H1 (cell line): ENCODE measurements at regions not wholly inside any gene's neighbourhood (a gene's known extent, or its start where the extent isn't known, plus 50 kb on each side); places are given as distances from the start of the nearest gene placed in this dataset.

Experiments
- CTCF ChIA-PET: fragments of 300-600 bp; sonication (Branson Sonifier 250); formaldehyde crosslinking; loops from one replicate; lab custom pipeline; 2021; ENCODE audit not compliant: partially characterized antibody; lab: Charles Lee
- POLR2A ChIA-PET: fragments of 300-600 bp; sonication (Branson Sonifier 250); formaldehyde crosslinking; loops from one replicate; lab custom pipeline; 2021; ENCODE audit warnings: inconsistent platforms; ENCODE audit not compliant: partially characterized antibody; lab: Charles Lee
- DNase-seq, 2 experiments: peaks; one replicate each; pipeline versions ENCODE4 v3.0.0 to v3.0.0-alpha.2; 2010 to 2022; ENCODE audit warnings: low spot score in 2 of 2, low read depth in 1 of 2, mixed read lengths in 1 of 2
- FAIRE-seq: peaks from 2 replicates; lab custom pipeline; 2011; peaks lifted over from hg19 to GRCh38; lab: Jason Lieb, UNC
- H2AFZ ChIP-seq: 2 replicates; pipeline ENCODE4 v1.8.1; 2012; ENCODE audit warnings: low read length, inconsistent platforms
- H2AK5ac ChIP-seq: 2 replicates; pipeline ENCODE4 v1.6.1; 2013; ENCODE audit warnings: low read depth, low read length
- H2BK120ac ChIP-seq: replicated peaks from 2 replicates; pipeline ENCODE3; 2013; ENCODE audit warnings: low read depth, low read length, inconsistent platforms
- H2BK12ac ChIP-seq: 2 replicates; pipeline ENCODE4 v1.6.1; 2013; ENCODE audit warnings: low read depth, low read length
- H2BK15ac ChIP-seq: 2 replicates; pipeline ENCODE4 v1.6.1; 2013; ENCODE audit warnings: low read length
- H2BK20ac ChIP-seq: 2 replicates; pipeline ENCODE4 v1.6.1; 2013; ENCODE audit warnings: low read length
- H2BK5ac ChIP-seq: 2 replicates; pipeline ENCODE4 v1.6.1; 2013; ENCODE audit warnings: low read depth, low read length
- H3K14ac ChIP-seq: 2 replicates; pipeline ENCODE4 v1.6.1; 2013; ENCODE audit warnings: inconsistent platforms; ENCODE audit not compliant: insufficient read length
- H3K18ac ChIP-seq: 2 replicates; pipeline ENCODE4 v1.6.1; 2013; ENCODE audit warnings: low read length; ENCODE audit errors: extremely low read depth
- H3K23ac ChIP-seq: 2 replicates; pipeline ENCODE4 v1.6.1; 2013; ENCODE audit warnings: inconsistent platforms; ENCODE audit not compliant: insufficient read length
- H3K23me2 ChIP-seq: 2 replicates; pipeline ENCODE4 v1.6.1; 2013; ENCODE audit warnings: low read depth, low read length
- H3K27ac ChIP-seq: 2 replicates; pipeline ENCODE4 v1.6.1; 2011; ENCODE audit warnings: low read depth, low read length, inconsistent platforms
- H3K27me3 ChIP-seq, 4 experiments: replicated peaks in 1 of 4; 1 replicate in 1 of 4; 2 replicates in 3 of 4; pipeline versions ENCODE4 v1.6.1 to v1.8.1; 2011 to 2013; ENCODE audit warnings: low read length in 3 of 4, mild to moderate bottlenecking in 3 of 4, inconsistent platforms in 2 of 4, mixed read lengths in 2 of 4, moderate library complexity in 1 of 4; ENCODE audit not compliant: control insufficient read depth in 3 of 4, insufficient read depth in 3 of 4; ENCODE audit errors: extremely low read depth in 1 of 4
- H3K36me3 ChIP-seq, 4 experiments: 2 replicates each; pipeline versions ENCODE4 v1.6.1 to v1.8.1; 2011 to 2013; ENCODE audit warnings: mild to moderate bottlenecking in 4 of 4, low read length in 3 of 4, moderate library complexity in 2 of 4, control low read depth in 1 of 4, inconsistent platforms in 1 of 4; ENCODE audit not compliant: insufficient read depth in 4 of 4, control insufficient read depth in 2 of 4
- H3K4ac ChIP-seq: replicated peaks from 2 replicates; pipeline ENCODE3; 2013; ENCODE audit warnings: low read length, low read depth, mixed read lengths, inconsistent platforms; ENCODE audit not compliant: insufficient read length
- H3K4me1 ChIP-seq, 4 experiments: replicated peaks in 1 of 4; 1 replicate in 1 of 4; 2 replicates in 3 of 4; pipeline versions ENCODE4 v1.6.1 to v1.8.1; 2011 to 2013; ENCODE audit warnings: low read length in 3 of 4, inconsistent platforms in 2 of 4, mixed read lengths in 1 of 4; ENCODE audit not compliant: insufficient read depth in 4 of 4, control insufficient read depth in 3 of 4
- H3K4me2 ChIP-seq, 2 experiments: 2 replicates each; pipeline versions ENCODE4 v1.6.1 to v1.8.1; 2011 to 2013; ENCODE audit warnings: low read depth in 2 of 2, low read length in 2 of 2, control low read depth in 1 of 2, inconsistent platforms in 1 of 2, mild to moderate bottlenecking in 1 of 2; ENCODE audit not compliant: insufficient read depth in 1 of 2
- H3K4me3 ChIP-seq, 4 experiments: fragments of 200-600, 300-600 bp in 1 of 4; sonication (generic), shearing (Covaris generic), sonication (Bioruptor Twin) in 1 of 4; 2 replicates each; pipeline versions ENCODE4 v1.5.1 to v1.8.1; 2011 to 2016; ENCODE audit warnings: low read length in 4 of 4, low read depth in 3 of 4, control low read depth in 2 of 4, inconsistent platforms in 2 of 4, mild to moderate bottlenecking in 2 of 4, mixed read lengths in 1 of 4, moderate library complexity in 1 of 4; ENCODE audit not compliant: insufficient read depth in 2 of 4; ENCODE audit errors: extremely low read depth in 1 of 4
- H3K56ac ChIP-seq: replicated peaks from 2 replicates; pipeline ENCODE3; 2013; ENCODE audit warnings: low read depth, mild to moderate bottlenecking, mixed read lengths, low read length, inconsistent platforms; ENCODE audit not compliant: insufficient read length
- H3K79me1 ChIP-seq: 2 replicates; pipeline ENCODE4 v1.6.1; 2013; ENCODE audit warnings: low read depth, low read length, control low read depth
- H3K79me2 ChIP-seq, 2 experiments: 2 replicates each; pipeline versions ENCODE4 v1.6.1 to v1.8.1; 2012 to 2013; ENCODE audit warnings: low read length in 2 of 2, mild to moderate bottlenecking in 2 of 2, inconsistent platforms in 1 of 2; ENCODE audit not compliant: insufficient read depth in 2 of 2, control insufficient read depth in 1 of 2
- H3K9ac ChIP-seq, 4 experiments: replicated peaks in 1 of 4; 1 replicate in 1 of 4; 2 replicates in 3 of 4; pipeline versions ENCODE4 v1.6.1 to v1.8.1; 2011 to 2013; ENCODE audit warnings: low read depth in 3 of 4, low read length in 3 of 4, control low read depth in 2 of 4, mild to moderate bottlenecking in 2 of 4, moderate library complexity in 2 of 4, inconsistent platforms in 1 of 4; ENCODE audit errors: extremely low read depth in 1 of 4
- H3K9me3 ChIP-seq, 2 experiments: 2 replicates each; pipeline versions ENCODE4 v1.6.1 to v1.8.1; 2012 to 2013; ENCODE audit warnings: mild to moderate bottlenecking in 2 of 2, moderate library complexity in 2 of 2, control low read depth in 1 of 2, inconsistent platforms in 1 of 2, low read depth in 1 of 2, low read length in 1 of 2, mixed read lengths in 1 of 2; ENCODE audit not compliant: insufficient read depth in 2 of 2
- H4K20me1 ChIP-seq, 2 experiments: replicated peaks in 1 of 2; 2 replicates each; pipeline versions ENCODE3 to v1.8.1; 2011 to 2013; ENCODE audit warnings: inconsistent platforms in 2 of 2, low read length in 2 of 2, mild to moderate bottlenecking in 1 of 2; ENCODE audit not compliant: insufficient read depth in 2 of 2, control insufficient read depth in 1 of 2
- H4K5ac ChIP-seq: 2 replicates; pipeline ENCODE4 v1.6.1; 2013; ENCODE audit warnings: low read length, low read depth, mixed read lengths, inconsistent platforms; ENCODE audit not compliant: insufficient read length
- H4K8ac ChIP-seq: 2 replicates; pipeline ENCODE4 v1.8.0; 2013; ENCODE audit warnings: mild to moderate bottlenecking, moderate library complexity, low read length, inconsistent platforms; ENCODE audit not compliant: insufficient read depth; ENCODE audit errors: extremely low read depth
- H4K91ac ChIP-seq: replicated peaks from 2 replicates; pipeline ENCODE3; 2013; ENCODE audit warnings: low read length, mixed read lengths, inconsistent platforms; ENCODE audit not compliant: insufficient read length
- CBX5 ChIP-seq: fragments of 300-800, 300-1000 bp; sonication (generic); IDR thresholded peaks from 2 replicates; pipeline ENCODE4 v1.7.1; 2016; ENCODE audit warnings: antibody characterized with exemption, low read length, low read depth
- GABPA ChIP-seq: IDR thresholded peaks from 2 replicates; pipeline ENCODE4 v1.6.1; 2011; ENCODE audit warnings: mild to moderate bottlenecking, low read length, moderate library complexity, borderline replicate concordance; ENCODE audit not compliant: insufficient read depth
- MAFK ChIP-seq: IDR thresholded peaks from 2 replicates; pipeline ENCODE4 v1.6.1; 2012; ENCODE audit warnings: low read depth, mild to moderate bottlenecking, improper control_type of control experiment, low read length
- RAD21 ChIP-seq, 2 experiments: IDR thresholded peaks in 1 of 2; conservative IDR thresholded peaks in 1 of 2; 2 replicates each; pipeline ENCODE4 v1.6.1; 2011; ENCODE audit warnings: low read depth in 2 of 2, low read length in 2 of 2, improper control_type of control experiment in 1 of 2, inconsistent platforms in 1 of 2, mild to moderate bottlenecking in 1 of 2, moderate library complexity in 1 of 2
- TBP ChIP-seq: IDR thresholded peaks from 2 replicates; pipeline ENCODE4 v1.6.1; 2011; ENCODE audit warnings: low read depth, low read length, improper control_type of control experiment
- WGBS, 2 experiments: shearing (Covaris generic) in 1 of 2; methylation state at CpG; one replicate each; pipeline versions ENCODE4 v1.1.6 to v1.1.7; 2013 to 2015; ENCODE audit warnings: low lambda C conversion rate in 2 of 2, mixed read lengths in 2 of 2, inconsistent platforms in 1 of 2, low coverage in 1 of 2, missing lambda C conversion rate in 1 of 2; ENCODE audit not compliant: insufficient replicate concordance in 2 of 2, insufficient coverage in 1 of 2, insufficient read length in 1 of 2; ENCODE audit errors: extremely low coverage in 1 of 2, missing lambda C conversion rate in 1 of 2; 5-methylcytosine and 5-hydroxymethylcytosine counted together

GRCh38 chr2:176503776-176504175 is 234.5 kb downstream of the MTX2 start:
- Histone ChIP-seq H3K4me2 (no peak overlapping the region), H4K5ac (no peak overlapping the region), H2BK20ac (no peak overlapping the region), H2AK5ac (no peak overlapping the region), H3K56ac (no peak overlapping the region), H3K14ac (no peak overlapping the region), H2BK120ac (no peak overlapping the region), H3K18ac (no peak overlapping the region), H3K79me2 (no peaks in the 10 kb centered on the region), H3K4me3 (no peak overlapping the region), H2BK12ac (no peak overlapping the region), H2AFZ (no peak overlapping the region), H3K27ac (no peak overlapping the region), H3K9me3 (no peaks in the 10 kb centered on the region), H3K27me3 (no peaks in the 10 kb centered on the region; a peak in 2 of 7 replicates), H3K36me3 (no peaks in the 10 kb centered on the region), H4K91ac (no peak overlapping the region), H3K4ac (no peak overlapping the region), H3K9ac (no peak overlapping the region), H4K20me1 (no peaks in the 10 kb centered on the region), H3K23me2 (no peaks in the 10 kb centered on the region), H3K79me1 (no peaks in the 10 kb centered on the region), H3K4me1 (no peaks in the 10 kb centered on the region), H2BK15ac (no peak overlapping the region), H3K23ac (no peak overlapping the region), H4K8ac (no peak overlapping the region), H2BK5ac (no peak overlapping the region)
- FAIRE-seq (no peak), DNase-seq (no peak)
- WGBS, 2 experiments, result 86% methylated on average over 1 of the region's 1 CpG; no CpG with 5 or more reads in 1 of the 2 experiments
- TF ChIP-seq GABPA (no peak), RAD21 (IDR thresholded peaks at IDR 0.05 in 1 of 2, conservative IDR thresholded peaks at IDR 0.05 in 1 of 2; ENCODE audit: low read depth in 2 of 2, low read length in 2 of 2) (no peak), CBX5 (no peak), MAFK (no peak), TBP (no peak)
- POLR2A ChIA-PET, result no interaction called here
- CTCF ChIA-PET, result interaction anchor here (1.1 to 1.3 kb wide), 2 partner anchors 10 to 51 kb away, joined by 3 to 5 read pairs; no protein-coding TSS in a partner anchor
